ENCODE measurements at regions not wholly inside any gene's neighbourhood (a gene's known extent, or its start where the extent isn't known, plus 50 kb on each side); places are given as distances from the start of the nearest gene placed in this dataset.
"Not testable (repeated sequence)": the region's sequence is repeated elsewhere in the genome, so short reads cannot be mapped to it uniquely, and the experiment has no call there.

DNA sequence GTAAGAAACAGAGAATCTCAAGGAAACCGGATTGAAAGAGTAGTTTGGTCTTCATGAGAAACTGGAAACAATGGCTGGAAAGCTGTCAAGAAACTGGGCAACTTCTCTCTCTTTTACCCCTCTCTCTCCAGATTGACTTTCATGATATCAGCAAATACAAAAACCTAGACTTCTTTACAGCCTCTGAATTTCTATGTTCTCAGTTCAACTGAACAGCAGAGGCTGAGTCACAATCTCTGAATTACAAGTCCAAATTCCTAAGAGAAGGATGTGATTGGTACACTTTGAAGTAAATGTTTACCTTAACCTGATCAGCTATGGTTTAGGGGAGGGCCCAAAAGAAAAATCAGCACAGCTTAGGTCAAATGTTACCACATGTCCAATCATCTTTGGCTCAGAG lies 974.9 kb downstream of the RPA4 start:
- DNase-seq: no peak

DNA sequence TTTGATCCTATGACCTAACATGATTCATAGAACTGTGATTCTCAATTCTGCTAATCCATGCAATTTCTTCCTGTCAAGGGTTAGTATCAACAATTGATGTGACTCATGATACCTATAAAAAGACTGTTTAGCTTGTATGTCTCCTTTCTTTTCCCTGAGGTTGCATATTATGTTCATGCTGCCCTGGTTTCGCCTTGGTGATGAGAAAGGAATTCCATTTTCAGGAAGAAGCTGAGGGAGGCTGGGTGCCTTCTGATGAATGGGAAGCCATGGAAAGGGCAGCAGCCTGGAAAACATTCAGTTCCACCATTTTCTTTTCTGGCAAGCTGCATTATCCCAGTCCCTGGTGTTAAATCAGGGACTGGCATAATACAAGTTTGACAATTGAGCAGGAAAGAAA lies 976.5 kb downstream of the RPA4 start:
- DNase-seq: no peak

DNA sequence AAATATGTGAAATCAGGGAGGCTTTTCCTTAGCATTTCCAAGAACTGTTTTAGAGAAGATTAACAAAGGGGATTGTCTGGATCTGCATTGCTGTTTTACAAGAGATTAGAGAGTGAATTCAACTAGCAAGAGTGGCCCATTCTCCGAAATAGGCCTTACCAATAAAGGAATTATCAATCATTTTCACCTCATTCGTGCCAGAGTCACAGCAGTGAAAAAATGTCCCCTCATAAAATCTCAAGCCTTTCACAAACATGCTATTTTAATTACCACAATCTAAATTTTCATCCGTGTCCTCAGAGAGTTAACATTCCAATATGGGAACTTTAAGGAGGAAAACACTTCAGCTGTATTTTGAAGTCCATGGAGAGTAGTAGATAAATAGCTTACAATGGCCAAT lies 979.6 kb downstream of the RPA4 start:
- no peak for DNase-seq

DNA sequence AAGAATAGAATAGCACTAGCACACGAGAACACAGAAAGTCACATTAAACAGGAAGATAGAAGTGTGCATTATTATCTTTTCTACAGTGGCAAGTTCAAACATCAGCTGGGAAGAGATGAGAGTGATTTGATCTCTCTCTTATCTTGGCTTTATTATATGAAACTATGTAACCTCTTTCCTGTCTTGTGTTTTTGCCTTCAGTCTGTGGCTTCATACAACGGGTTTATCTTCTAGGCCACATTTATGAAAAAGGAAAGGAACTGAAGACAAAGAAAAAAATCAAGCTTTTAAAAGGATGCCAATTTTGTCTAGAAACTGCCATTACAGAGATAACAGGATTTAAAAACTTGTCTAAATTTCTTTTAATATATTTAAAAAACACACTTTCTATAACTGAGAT lies 983.6 kb downstream of the RPA4 start:
- no peak for DNase-seq

DNA sequence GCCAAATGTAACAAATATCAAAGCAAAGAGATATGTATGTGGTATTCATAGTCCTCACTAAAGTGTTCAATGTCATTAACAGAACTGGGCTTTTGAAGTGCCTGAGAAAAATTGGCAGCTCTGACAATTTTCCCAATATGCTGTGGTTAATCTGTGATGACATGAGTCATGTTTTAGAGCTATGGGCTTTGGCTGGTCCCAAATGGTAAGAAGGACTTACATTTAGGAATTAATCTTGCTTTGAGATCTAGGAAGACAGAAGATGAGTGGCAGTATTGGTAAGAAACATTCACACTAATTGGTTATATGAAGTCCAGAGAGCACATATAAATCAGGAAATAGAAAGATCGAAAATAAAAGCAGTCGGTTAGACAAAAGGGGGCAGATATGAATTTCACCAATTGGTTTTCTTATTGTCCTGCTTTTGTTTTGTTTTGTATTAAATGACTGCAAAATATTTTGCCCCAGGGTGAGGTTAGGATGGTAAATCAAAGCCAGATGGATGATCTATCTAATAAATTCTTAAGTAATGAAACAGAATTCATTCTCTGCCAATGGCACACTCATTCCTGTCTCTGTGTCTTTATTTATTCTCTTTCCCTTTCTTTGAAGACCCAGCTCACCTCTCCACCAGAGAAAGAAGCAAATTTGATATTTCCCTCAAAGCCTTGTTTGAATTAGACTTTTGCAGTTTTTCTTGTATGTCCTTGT lies 993.1 kb downstream of the RPA4 start:
- DNase-seq: no peak

DNA sequence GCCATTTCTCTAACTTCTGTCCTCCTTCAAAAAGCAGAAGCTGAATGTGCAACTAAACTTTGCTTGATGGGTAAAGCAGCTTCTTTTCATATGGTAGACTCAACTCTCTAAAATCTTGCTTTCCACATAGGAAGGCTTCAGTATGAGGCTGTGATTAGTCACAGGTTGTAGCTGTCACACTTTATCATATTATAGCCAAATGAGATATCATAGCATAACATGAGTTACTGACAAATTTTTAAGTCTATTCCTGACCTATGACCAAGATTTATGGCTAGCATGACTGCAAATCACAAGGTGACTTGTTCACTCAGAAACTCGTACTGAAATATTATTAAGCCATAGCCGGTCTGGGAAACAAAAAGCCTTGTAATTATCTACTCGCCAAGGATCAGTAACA lies 998.6 kb downstream of the RPA4 start:
- no peak for DNase-seq

DNA sequence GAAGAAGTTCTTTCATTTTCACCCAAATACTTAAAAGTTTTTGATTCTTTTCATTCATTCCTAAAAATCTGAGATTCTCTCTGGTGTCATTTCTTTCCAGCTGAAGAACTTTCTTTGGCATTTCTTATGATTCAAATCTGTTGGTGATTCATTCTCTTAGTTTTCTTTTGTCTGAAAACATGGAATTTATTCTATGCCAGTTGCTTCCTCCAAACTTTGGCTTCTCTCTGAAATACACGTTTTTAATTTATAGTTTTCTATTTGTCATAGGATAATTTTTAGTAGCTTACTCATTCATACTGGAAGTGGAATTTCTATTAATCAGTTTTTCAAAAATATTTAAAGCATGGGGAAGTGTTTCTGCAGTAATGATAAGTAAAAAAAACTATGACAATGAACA lies 1012.0 kb downstream of the RPA4 start:
- DNase-seq: no peak

DNA sequence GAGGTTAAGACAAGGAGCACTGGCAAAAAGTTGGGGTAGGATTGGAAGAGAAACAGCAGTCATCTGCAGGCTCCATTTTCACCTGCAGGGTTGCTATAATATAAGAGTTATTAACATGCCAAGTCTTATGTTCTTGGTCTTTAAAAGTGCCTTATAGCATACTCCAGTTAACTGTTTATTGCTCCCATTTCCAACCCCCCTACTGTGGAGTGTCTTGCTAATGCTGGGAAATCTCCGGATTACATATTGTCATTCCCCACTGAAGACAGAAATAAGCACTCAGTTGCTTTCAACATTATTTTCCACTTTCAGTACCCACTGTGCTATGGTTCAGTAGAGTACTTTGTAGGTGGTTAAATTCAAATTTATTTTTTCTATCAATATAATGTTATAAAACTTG lies 1014.3 kb downstream of the RPA4 start:
- DNase-seq: no peak

DNA sequence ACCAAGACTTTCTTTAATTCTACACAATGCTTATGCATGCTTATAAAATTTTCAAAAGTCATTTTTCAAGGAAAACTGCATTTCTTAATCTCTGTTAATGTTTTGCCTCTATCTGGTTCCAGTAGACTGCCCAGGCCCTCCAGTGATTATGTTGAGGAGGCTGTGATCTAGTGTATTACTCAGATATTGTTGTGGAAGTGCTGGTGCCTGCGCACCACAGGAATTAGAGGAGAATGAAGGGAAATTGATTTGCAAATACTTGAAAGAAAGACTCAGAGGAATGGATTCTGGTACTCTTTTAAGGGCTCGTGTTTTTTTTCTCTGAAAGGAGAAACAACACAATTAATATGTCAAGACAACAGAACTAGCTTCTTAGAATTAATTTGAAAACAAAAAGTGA lies 1015.1 kb downstream of the RPA4 start:
- DNase-seq: no peak

DNA sequence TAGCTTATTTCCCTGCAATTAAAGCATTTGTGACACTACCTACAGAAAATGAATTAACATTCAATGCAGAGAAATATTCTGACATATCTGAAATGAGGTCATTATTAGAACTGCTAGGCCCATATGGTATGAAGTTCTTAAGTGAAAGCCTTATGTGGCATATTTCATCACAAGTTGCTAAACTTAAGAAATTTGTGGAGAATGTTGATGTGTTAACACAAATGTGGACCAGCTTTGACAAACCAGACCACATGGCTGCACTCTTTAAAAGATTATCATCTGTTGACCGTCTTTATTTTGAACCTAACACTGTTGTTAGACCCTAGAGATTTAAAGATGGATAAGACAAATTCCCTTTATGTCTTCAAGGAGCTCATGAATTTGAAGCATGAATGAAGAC lies 1024.1 kb downstream of the RPA4 start:
- DNase-seq: no peak

DNA sequence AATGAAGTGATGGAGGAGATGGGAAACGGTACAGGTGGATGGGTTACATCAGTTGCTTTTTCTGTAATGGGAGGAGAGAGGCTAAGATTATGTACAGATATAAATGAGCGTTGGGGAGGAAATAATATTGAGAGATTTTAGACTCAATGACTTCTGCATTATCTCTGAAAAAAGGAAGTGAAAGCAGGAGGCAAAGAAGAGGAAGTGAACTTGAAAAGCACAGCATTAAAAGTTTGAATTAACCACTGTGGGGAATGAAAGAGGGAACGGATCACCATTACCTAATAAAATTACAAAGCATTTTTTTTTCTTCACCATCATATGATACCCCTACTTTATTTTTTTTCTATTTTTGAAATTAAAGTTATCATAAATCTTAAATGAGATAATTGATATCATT lies 1025.5 kb downstream of the RPA4 start:
- no peak for DNase-seq

DNA sequence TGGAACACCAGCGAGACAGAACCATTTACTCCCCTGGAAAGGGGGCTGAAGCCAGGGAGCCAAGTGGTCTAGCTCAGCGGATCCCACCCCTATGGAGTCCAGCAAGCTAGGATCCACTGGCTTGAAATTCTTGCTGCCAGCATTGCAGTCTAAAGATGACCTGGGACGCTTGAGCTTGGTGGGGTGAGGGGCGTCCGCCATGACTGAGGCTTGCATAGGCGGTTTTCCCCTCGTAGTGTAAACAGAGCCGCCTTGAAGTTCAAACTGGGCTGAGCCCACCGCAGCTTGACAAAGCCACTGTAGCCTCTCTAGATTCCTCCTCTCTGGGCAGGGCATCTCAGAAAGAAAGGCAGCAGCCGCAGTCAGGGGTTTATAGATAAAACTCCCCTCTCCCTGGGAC lies 1031.7 kb downstream of the RPA4 start:
- not testable (repeated sequence) for DNase-seq

DNA sequence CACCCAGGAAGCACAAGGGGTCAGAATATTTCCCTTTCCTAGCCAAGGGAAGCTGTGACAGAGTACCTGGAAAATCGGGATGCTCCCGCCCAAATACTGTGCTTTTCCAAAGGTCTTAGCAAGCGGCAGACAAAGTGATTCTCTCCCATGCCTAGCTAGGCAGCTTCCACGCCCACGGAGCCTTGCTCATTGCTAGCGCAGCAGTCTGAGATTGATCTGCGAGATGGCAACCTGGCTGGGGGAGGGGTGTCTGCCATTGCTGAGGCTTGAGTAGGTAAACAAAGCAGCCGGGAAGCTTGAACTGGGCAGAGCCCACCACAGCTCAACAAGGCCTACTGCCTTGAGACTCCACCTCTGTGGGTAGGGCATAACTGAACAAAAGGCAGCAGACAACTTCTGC lies 1037.5 kb downstream of the RPA4 start:
- DNase-seq: not testable (repeated sequence)

DNA sequence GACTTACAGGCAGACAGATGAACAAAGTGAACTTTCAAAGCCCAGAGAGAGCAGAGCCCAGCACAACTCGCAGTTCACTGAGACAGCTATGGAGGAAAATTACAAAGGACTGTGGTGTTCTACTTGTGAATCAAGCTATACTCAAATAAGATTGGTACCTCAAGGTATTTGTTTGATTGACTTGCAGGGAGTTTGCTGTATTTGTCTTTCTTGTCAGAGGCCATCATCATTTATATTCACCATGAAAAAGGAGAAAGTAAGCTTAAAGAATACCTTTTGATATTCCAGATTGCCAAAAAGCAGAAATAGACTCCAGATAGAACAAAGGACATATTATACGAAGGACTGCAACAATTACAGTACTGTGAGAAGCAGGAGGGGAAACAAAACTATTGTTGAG lies 1047.9 kb downstream of the RPA4 start:
- no peak for DNase-seq

DNA sequence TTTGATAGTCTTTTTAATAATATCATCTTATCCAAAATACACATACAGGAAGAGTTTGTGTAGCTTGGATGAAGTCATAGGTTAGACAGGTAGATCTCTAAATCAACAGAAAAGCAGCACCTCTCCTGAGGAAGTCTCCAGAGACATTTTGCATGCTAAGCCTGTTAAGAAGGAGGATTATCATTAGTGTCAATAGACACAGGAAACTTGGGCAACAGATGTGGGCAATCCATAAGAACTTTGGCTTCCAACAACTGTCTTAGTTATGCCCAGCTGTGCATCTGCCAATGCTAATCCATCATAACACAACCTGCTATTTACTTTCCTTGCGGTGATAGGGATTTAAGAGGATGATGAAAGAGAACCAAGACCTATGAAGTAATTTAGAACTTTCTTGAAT lies 1052.6 kb downstream of the RPA4 start:
- peak in 1 of 2 donors; percentile 3 for DNase-seq

DNA sequence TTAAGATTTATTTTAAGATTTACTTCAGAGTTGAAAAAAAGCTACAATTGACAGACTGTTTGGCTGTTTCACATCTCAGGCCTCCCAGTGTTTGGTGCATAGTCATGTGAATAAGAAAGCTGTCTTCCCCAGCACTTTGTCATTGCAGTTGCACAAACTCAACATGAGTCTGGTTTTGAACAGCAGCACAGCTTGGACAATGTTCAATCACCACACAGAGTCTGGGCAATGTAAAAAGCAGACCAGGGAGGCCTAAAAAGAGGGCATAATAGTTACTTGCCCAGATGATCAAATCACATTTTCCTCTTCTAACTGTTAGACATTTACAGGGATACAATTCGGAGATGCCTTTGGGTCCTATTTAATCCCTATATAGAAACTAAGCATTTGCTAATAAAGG lies 1055.0 kb downstream of the RPA4 start:
- no peak for DNase-seq

DNA sequence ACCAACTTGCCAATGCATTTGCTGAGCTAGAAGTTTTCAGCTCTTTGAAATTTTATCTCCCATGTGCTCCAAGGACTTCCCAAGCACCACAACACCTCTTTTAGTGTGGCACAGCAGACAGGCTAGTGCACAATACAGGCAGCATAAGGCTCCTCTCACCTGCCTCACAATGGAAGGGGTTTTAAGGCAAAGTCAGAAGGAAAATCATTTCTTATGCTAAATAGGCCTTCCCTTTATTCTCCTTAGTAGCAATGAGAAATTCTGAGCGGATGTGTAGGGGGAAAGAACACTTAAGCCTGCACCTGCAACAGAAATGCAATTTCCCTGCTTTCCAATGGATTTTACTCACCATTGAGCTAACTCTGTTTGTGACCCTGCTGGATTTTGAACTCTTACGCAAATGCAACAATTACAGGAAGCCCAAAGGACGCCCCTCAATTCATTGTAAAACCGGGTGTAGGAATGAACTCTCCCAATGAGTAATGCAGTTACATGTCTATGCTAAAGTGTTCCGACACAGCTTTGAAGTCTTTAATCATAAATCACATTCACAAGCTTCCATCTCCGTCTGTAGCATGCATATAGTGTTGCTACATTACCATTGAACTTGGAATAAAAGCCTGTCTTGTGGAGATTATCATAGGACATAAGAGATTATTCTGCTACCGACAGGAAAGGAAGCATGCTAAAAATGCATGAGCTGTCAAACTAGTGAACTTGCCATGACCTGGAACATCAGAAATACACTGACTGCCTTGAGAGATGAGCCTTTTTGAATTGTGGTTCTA lies 1084.9 kb downstream of the RPA4 start:
- no peak for DNase-seq

DNA sequence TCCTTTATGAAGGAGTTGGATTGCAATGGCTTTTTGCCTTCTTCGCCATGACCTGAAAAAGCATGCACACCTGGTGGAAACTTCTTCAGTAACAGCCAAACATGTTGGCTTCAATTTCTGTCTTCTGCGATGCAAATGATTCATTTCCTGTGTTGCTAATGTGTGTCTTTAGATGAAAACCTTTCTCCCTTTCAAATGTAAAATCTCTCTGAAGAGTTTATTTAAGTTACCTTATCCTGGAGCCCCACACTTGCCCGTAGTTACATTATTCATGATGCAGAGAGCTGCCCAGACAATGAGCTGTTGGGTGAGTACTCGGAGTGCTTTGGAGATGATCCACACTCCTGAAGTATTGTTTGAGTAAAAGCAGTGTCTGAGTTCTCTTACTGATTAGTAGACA lies 1100.9 kb downstream of the RPA4 start:
- no peak for DNase-seq

DNA sequence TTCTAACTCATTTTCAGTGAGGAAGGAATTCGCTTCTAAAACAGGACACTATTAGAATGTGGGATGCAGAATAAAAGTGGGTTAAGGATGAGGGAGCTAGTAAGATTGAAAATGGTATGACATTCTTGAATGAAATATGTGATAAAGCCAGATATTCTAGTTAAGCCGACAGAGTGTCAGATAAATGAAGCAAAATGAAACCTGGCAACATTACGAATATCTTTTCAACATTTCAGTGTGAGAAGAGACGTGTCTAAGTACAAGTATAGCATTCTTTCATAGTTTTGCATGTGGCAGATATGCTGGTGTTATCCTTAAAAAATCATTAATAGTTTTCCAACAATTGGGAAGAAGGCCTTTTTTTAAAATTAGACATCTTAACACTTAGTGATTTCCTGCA lies 1101.4 kb downstream of the RPA4 start:
- no peak for DNase-seq

DNA sequence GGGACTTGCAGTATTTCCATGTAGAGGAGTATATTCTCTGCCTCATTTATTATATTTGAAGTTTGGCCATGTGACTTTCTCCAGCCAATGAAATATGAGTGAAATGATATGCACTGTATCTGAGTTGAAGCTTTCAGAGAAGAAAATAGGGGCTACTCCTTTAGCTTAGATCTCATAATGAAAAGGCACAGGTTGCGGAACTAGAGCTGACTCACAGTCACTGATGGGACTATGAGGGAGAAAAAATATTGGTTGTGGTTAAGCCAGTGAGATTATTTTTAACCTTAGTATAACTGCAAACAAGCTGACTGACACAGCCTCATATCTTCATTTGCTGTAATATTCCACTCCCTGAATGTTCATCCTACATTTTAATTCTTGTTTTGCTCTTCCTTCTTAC lies 1104.3 kb downstream of the RPA4 start:
- DNase-seq: no peak

DNA sequence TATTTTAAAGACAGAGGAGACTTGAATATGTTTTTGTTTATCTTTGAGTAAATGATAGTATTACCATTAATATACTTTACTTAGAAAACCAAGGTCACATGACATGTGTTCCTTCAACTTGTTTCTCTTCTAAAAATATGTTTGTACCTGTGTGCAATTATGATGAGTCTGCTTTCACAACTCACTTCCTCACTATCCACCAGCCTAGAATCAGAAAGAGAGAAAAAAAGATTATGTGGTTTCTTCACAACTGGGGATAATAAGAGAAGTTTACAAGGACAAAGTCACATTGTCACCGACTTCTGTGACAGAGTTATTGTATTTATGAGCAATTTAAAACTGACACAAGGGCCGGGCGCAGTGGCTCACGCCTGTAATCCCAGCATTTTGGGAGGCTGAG lies 1112.1 kb downstream of the RPA4 start:
- DNase-seq: no peak

DNA sequence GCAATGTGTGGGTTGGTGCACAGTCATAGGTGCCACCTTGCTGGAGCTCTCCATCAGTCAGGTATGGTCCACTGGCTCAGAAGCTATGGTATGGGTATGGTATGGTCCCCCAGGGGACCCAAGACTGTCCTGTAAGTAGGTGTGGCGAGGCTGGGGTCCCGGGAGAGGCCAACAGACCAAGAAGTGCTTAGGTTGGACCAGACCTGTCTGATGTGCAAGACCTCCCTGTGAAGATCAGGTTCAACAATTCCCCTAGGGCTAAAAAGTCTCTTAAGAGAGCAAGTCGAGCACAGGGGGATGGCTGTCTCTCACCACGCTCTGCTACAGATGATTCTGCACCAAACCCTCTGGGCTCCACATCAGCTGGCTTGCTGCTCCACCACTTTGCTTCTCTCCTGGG lies 1145.0 kb downstream of the RPA4 start:
- no peak for DNase-seq

DNA sequence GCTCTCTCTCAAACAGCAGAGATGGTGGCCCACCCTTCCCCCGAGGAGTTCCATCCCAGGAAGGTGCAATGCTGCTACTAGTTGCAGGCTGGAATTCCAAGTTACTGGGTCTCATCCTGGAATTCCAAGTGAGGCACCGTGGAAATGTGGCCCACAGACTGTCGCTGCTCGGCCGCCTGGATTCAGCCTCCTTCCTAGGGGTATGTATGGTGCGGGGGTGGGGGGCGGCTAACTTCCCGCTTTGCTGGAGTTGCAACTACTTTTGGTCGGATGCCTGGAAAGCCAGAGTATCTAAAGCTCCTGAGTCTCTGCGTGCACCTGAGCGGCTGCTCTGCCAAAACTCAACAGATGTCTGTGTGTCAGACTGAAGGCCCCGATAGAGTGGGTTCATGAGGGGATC lies 1146.2 kb downstream of the RPA4 start:
- no peak for DNase-seq

DNA sequence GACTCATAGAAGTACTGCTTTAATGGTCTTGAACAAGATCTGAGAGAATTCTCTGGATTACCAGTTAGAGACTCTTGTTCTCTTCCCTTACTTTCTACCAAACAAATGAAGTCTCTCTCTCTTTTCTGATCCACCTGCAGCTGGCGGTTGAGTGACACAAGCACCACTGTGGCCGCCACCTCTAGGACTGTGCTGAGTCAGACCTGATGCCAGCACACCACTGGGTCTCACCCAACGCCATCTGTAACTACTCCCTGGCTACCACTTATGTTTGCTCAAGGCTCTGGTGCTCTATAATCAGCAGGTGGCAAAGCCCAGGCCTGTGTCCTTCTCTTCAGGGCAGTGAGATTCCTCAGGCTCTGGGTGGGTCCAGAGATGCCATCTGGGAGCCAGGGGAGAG lies 1173.5 kb downstream of the RPA4 start:
- no peak for DNase-seq

All from right lung (tissue), 2 donors.